Stimulated activated CD4-positive, alpha-beta T cell treated with anti-CD3 and anti-CD28 coated beads, Interleukin-4, amount 100 ng/mL, for 1 hour (primary cell): ENCODE measurements at regions not wholly inside any gene's neighbourhood (a gene's known extent, or its start where the extent isn't known, plus 50 kb on each side); places are given as distances from the start of the nearest gene placed in this dataset.

ENCODE experiments used
- DNase-seq: peaks from one replicate; pipeline ENCODE4 v3.0.0-alpha.2; 2020

DNA sequence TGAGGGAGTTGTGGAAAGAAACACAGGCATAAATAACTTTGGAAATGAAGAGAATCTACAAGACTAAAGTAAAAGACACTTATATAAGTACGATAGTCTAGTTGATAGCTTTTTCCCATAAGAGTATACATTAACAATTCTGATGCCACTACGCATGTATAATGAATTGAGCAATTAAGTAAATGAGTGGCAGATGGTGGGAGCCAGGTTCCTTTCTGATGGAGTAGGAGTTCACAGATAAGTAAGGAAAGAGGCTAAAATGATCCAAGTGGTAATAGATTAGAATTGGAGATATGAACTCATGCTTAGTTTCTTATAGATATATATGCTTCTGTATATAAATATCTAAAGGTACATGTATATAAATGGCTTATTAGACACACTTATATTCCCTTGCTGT is 368.3 kb downstream of the FAM181B start:
- no peak for DNase-seq

DNA sequence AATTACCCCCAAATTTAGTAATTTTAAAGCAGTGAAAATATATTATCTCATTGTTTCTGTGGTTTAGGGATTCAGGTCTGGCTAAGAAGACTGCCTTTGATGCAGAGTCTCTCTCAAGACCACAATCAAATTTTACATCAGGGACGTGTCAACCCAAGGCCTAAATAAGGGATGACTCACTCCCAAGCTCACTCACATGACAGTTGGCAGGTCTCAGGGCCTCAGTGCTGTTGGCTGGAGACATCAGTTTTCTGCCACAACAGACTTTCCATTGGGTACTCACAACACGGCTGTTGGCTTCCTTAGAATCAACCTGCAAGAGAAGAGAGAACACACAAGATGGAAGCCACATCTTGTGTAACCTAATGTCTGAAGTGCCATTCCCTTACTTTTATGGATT is 377.3 kb downstream of the FAM181B start:
- no peak for DNase-seq

DNA sequence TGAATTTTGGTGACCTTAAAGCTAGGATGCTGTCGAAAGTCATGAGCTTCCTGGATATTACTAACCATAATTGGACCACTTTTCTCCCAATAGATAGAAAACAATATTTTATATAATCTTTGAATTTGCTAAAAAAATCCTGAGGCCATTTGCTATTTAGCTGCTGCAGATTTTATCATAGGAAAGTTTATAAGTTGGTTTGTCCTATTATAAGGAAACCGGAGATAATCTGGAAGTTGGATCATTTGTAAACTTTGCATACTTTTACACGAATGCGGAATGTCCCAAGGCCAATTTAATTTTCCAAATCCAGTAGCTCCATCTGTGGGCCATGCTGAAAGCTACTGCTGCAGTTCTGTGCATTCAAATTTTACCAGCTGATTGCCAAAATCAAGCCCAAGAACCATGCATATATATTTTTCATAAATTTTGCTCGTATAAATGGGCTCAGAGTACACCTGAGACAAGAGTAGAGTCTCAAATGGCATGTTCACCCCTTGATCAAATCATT is 378.3 kb downstream of the FAM181B start:
- no peak for DNase-seq

DNA sequence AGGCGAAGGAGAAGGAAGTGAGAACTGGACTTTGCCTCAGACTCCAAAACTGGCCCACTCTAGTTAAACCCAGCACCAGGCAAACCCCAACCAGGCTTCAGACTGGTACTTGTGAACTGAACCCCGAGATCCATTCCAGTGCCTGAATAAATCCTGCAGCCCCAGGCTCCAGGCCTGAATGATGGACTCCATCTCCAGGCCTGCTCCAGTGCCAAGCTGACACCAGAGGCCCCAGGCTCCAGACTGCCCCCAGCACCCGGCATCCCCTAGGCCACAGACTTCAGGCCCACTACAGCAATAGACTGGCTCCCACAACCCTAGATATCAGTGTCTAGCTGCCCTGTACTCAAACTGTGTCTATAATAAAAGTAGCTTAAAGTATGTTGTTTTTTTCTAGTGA is 406.8 kb downstream of the FAM181B start:
- DNase-seq = no peak

DNA sequence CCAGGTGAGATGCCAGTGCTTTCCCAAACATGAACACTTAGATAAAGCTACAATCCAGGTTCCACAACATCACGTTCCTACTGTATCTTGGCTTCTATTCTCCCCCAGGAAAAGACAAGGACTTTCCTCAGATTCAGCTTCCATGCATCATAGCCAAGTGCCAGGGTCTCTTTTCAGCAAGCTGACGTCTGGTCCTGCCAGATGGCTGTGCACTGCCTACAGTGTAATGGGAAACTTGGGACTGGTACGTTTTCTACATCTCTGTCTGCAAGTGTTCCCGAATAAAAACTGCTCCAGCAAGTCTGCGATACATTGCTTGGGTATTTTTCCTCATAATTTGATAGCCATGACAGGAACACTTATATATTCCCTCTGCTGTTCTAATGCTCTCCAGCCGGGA is 412.5 kb downstream of the FAM181B start:
- DNase-seq = no peak

DNA sequence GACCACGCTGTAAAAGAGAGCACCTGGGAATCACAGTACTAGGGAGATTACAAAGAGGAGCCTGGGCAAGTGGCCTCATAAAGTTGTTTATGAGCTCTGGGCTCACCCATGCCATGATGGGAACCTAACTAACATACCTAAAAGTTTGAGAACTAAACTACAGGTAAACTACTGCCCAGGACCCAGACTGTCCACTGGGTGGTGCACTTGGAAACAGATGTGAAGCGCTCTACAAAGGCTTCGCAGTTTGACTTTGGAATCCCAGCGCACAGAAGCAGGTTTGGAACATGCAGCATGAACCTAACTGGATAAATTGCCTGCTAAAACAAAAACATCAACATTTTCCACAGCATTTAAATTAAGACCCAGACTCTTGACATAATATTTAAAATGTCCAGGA is 418.6 kb downstream of the FAM181B start:
- no peak for DNase-seq

DNA sequence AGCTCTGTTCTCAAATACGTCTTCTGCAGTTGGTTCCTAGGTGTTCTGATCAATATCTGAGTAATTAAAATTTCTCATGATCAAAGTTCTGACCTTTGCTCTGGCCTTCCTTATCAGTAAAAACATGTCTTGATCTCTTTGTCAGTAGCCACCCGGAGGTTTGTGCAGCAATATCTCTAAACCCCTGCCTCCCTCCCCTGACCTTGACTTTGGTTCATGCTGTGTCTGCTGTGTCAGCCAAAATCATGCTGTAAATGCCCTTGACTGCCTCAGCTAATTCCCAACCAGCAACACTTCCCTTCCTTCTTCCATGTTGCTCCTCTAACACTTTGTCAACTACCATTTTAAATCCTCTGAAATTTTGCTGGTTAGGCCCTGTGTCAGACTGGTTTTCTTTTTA is 424.7 kb downstream of the FAM181B start:
- no peak for DNase-seq

DNA sequence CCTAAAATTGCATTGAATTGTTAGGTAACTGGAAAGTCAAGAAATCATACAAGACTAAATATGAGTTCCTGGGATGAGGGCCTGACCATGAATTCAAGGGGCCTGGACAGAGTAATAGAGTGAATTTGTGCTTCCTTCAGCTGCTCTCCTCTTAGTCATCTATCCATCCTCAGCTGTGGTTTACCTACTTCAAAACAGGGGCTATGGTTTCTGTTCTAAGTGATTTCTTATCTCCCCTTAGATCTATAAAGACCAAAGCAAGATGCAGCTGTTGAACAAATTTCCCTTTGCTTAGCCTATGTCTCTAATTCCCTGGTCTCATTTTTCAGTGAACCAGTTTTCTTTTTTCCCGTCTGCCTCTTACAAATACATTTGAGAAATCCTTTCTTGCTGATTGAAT is 428.5 kb downstream of the FAM181B start:
- no peak for DNase-seq

DNA sequence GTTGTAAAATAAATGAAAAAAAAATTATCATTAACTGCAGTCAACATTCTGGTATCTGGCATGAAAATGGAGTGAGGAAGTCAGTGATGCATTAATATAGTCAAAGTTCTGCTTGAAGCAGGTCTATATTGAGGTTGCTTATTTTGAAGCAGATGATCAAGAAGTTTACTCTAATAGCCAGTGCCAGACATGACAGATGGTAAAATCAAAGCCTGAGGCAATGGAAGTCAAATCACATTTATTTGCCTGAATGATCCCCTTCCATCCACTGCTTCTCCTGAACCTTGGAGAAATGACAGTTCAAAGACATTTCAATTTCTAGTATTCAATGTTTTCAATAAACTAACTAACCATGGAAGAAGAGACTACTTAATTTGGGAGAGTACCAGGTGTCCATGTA is 430.0 kb downstream of the FAM181B start:
- DNase-seq = no peak

DNA sequence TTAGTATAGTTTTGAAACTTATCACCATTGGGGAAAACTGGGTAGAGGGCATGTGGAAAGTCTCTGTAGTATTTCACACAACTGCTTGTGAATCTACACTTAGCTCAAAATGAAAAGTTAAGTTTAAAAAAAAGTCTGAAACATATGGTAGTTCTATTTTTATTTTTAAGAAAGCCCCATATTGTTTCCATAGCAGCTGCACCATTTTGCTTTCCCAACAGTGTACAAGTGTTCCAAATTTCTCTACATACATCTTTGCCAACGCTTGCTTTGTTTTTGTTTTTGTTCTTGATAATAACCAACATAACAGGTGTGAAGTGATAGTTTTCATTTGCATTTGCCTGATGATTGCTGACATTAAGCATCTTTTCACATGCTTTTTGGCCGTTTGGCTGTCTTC is 445.2 kb downstream of the FAM181B start:
- DNase-seq = no peak

DNA sequence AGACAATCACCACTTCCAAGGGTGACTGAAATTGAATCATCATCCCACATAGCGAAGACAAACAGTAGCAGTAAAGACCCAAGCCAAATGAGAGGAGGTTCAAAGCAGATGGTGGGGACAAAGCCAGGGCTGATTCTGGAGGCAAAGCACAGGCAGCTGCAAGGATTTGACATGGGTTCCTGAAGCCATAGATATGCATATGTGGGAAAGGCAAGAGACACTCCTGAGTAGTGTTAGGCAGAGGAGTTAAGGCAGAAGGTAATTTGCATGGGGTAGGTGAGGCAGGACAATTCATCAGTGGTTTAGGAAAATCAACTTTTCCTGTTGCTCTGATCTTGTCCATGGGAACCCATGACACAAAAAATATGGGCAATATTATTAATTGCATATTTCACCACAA is 462.8 kb downstream of the FAM181B start:
- DNase-seq = no peak

DNA sequence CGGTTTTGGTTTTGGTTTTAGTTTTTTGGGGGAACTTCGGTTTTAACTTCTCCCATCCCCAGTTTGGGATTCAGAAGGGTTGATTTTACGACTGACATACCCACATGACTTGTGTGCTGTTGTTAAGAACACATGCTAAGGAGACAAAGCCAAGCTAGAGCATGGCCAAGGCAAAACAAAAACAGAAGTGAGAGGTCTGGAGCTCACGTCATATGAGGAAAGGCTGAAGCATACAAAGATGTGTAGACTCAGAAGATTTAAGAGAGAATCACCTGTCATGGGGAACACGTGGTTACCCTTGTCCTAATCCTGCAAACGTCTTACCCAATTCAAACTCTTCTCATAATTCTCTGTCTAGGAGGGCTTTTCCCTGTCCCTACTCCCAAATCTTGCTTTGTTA is 465.0 kb downstream of the FAM181B start:
- no peak for DNase-seq

DNA sequence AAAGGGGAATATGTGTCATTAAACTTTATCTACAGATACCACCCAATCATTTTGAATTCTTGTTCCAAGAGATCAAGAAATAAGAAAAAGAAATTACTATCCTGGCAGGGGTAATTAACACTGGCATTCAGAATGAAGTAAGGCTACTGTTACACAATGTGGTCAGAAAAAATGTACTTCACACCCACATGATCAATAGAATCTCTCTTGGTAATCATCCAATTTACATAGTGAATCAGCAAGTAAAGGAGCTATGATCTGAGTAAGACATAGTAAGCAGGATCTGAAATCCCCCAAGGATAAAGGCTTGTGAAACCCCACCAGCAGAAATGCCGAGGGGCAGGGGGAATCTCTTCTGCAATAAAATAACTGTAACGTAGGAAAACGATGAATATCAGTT is 466.5 kb downstream of the FAM181B start:
- no peak for DNase-seq

DNA sequence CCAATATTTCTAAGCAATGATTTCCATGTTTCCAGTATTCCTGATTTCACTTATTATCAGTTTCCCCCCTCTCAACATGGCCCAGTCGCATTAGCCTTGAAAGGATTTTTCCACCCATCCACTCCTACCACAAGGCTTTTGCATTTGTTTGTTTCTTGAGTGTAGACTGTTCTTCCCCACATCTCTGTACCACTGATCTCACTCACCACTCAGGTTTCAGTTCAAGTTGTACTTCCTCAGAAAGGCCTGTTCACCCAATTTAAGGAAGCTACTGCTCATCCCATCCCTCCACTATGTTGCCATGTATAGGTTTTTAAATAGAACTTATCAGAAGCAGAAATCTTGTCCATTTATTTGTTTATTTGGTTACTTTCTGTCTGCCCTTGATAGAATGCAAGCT is 472.3 kb downstream of the FAM181B start:
- no peak for DNase-seq

DNA sequence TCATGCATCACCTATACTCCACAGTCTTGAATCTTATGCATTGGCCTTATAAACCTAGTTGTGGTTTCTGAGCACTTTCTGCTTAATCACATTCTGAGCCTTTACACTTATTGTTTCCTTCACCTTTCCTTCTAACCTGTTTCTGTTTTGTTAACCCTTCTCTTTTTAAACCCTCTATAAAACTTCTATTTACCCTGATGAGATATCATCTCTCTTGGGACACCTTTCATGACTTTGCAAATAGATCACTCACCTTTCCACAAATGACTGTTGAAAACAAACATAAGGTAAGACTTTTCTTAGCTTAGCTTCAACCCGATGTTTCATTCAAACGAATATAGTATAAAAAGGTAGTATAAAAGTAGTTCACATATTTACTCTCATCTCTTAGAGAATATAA is 483.6 kb downstream of the FAM181B start:
- no peak for DNase-seq

DNA sequence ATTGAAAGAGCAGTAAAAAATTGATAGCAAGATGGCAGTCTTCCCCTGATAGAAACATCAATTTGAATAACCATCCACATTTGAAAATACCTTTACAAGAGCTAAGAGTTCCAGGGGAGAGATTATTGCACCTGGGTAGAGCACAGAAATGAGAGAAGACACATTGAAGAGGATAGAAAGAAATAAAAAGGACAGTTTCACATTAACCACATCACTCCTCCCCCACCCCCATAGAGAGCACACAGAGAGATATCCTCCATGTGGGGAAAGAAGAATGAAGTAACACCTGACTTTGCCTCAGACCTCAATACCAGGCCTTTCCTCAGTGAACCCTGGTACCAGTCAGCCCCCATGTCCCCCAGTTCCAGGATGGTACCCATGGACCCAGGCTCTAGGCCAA is 486.7 kb downstream of the FAM181B start:
- no peak for DNase-seq

DNA sequence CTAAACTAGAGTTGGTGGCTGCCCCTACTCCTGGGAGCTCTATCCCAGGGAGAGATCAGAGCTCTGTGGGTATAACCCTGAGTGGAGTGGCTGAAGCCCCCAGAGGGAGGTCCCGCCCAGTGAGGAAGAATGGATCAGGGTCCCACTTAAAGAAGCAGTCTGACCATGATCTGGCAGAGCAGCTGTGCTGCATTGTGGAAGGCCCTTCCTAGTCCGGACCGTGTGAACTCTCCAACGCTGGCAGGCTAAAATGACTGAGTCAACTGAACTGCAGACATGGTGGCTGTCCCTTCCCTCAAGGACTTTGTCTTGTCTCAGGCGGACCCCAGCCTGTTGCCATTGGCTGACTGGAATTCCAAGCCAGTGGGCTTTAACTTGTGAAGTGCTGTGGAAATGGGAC is 494.2 kb downstream of the FAM181B start:
- no peak for DNase-seq

DNA sequence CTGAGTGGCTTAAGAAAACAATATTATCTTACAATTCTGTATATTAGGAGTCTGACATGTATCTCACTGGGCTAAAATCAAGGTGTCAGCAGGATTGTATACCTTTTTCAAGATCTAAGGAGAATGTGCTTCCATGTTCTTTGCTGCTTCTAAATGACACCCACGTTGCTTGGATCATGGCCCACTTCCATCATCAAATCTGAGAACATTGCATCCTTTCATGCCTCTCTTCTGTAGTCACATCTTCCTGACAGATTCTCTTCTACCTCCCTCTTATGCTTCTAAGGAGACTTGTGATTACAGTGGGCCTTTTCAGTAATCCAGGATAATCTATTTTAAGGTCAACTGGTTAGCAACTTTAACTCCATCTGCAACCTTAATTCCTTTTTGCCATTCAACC is 499.4 kb downstream of the FAM181B start:
- no peak for DNase-seq

DNA sequence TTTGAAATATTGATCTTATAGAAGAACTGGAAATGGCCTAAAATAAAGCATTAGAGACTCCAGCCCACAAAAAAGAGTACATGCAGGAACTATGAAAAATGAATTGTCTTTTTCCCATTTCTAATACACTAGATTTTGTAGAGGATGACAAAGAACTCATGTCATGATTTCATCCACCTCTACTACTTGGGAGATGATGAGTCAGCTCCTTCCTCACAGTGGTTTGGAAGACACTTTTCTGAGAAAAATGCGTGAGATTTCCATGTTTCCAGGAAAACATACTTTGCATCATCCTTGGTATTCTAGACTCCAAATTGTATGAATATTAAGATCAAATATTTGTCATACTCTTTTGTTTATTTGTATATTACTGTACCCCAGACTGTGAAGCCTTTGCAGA is 500.5 kb downstream of the FAM181B start:
- DNase-seq = no peak

DNA sequence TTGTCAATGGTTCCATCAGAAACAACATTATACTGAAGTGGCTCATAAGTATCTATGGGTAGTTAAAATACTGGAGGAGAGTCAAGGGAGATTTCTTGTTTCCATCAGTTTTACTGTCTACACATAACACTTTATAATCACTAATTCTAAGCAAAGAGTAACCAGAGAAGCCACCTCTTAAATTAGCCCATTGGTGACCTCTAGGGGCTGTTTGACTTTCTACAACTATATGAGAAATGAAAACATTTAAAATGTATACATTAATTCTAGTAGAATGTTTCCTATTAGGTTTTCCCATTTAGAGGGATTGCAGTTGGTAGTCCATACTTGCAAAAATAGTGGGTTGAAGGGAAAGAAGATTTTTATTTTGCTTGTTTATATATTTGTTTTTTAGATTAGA is 504.3 kb downstream of the FAM181B start:
- DNase-seq = no peak

DNA sequence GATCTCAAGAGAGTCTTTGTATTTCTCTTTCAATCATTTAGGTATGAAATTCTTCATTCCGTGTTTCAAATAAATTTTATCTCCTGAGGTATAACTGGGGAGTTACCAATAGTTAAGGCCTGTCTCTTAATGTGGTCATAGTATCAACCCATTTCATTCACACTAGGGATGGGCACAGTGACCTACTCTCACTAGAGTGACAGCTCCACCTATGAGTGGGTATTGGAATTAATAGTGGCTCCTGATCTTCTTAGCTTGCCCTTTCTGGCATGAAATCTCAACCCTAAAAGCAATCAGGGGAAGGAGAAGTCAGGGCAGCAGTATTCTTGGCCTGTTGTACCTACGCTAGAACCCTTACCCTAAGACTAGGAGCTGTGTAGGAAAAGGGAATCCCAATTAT is 507.7 kb downstream of the FAM181B start:
- no peak for DNase-seq

DNA sequence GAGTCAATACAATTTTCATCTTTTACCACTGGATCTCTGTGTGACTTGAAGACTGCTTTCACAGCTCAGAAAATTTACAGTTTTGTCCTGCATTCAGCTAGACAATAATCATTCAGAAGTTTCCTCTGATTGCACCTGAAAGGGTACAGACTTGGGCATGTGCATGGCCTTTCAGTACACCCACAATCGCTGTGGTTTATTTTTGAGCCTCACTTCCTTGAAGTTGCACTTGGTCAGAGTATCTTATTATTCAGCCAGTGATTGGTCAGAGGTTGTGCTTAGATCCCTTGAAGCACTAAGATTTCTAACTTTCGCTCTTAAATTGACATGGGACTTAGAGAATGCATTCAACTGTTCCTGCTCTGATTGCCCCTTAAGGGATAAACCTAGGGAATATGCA is 508.2 kb downstream of the FAM181B start:
- no peak for DNase-seq

DNA sequence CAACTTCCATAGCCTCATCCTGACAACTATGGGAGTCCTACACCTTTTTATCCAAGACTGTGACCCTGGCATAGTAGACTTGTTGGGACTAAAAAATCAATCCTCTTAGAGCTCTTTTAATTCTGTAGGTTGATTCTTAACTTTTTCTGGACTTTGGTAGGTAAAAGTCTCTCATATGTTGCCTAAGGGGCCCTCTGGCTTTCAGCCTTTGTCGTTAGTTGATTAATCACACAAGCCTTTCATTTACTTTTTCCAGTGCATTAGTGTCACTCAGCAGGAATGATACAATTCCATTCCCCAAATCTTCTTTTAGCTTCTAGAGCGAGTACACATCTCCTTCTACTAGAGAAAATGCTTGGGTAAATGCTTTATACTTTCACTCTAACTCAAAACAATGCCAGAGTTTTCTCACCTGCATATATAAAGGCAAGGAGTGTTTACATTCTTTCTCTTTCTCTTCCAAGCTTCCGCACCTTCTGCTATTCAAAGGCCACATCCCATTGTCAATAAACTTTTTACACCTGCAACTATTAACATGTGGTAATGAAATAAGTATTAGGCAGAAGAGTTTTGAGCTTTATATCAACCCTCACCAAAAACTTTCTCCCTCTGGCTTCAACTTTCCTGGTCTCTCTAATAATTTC is 516.6 kb downstream of the FAM181B start:
- no peak for DNase-seq

DNA sequence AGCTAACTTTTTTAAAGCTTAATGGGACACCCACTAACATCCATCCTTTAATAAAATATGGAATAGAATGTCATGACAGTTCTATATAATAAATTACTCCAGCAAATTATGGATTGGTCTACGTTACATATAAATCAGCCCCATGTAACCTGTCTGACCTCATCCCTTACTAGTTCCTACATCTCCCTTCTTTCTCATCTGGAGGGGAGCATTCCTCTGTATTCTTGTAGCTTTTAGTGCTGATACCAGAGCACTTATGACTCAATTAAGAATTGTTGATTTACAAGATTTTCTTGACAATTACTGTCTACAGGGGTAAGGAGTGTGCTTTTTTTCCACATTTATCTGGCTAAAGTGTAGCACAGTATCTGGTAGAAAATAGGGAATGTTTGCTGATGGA is 523.7 kb downstream of the FAM181B start:
- DNase-seq = no peak

DNA sequence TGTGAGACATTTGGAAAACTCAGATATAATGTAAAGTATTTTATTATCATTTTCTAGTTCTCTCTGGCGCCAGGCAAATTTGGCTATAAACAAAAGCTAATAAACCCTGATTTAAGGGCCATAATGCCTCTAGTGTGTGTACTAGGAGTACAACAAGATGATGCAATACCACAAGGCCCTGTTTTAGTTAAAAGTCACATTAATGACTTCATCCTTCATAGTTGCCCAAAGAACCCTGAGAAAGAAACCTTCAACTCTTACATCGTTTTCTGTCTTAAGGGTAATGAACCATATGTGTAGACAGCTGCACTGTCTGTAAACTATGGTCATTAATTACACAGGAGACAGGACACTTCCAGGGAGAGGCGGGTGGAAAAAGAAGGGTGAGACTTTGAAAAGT is 538.4 kb downstream of the FAM181B start:
- DNase-seq = no peak

DNA sequence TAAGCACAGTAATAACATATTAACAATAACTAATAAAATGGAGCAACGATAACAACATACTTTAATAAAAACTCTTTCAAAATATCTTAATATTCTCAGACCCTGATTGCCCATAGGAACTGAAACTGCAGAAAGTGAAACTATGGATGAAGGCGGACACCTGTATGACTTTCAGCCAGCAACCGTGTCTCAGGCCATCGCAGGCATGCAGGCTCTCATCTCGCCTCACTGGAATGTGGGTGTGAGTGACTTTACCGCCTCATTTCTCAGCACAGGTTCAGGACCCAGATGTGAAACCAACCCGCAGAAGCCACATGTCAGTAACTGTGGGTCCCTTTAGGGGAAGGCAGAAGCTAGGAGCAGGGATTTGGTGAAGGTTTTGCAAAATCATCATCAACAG is 539.1 kb downstream of the FAM181B start:
- DNase-seq = no peak
